HL-60 (cell line): ENCODE measurements at regions not wholly inside any gene's neighbourhood (a gene's known extent, or its start where the extent isn't known, plus 50 kb on each side); places are given as distances from the start of the nearest gene placed in this dataset.

Source experiments
- DNase-seq, 2 experiments: peaks; one replicate each; pipeline ENCODE4 v3.0.0-alpha.2; 2010 to 2020; ENCODE audit warnings: low read depth in 1 of 2, low spot score in 1 of 2
- H3K27ac ChIP-seq: fragments of 250-450 bp; sonication (Bioruptor Pico); replicated peaks from 2 replicates; pipeline ENCODE4 v1.5.1; 2020; ENCODE audit warnings: mild to moderate bottlenecking, moderate library complexity
- H3K27me3 ChIP-seq: fragments of 250-450 bp; sonication (Bioruptor Pico); 2 replicates; pipeline ENCODE4 v1.5.1; 2021; ENCODE audit warnings: mild to moderate bottlenecking, moderate library complexity; ENCODE audit not compliant: insufficient read depth, poor library complexity, severe bottlenecking
- H3K4me3 ChIP-seq: replicated peaks from 2 replicates; pipeline ENCODE4 v1.5.1; 2011; ENCODE audit warnings: mild to moderate bottlenecking, control low read depth, low read length; ENCODE audit not compliant: insufficient read depth
- CTCF ChIP-seq: IDR thresholded peaks from one replicate; pipeline ENCODE4 v1.5.1; 2011; ENCODE audit warnings: low read length, control low read depth, inconsistent platforms; ENCODE audit not compliant: insufficient read depth
- GABPA ChIP-seq: IDR thresholded peaks from 2 replicates; pipeline ENCODE4 v1.6.1; 2012; ENCODE audit warnings: low read depth
- POLR2AphosphoS5 ChIP-seq: IDR thresholded peaks from 2 replicates; pipeline ENCODE4 v1.6.1; 2012; ENCODE audit warnings: low read depth
- REST ChIP-seq: IDR thresholded peaks from 2 replicates; pipeline ENCODE4 v1.6.1; 2012; ENCODE audit warnings: low read depth; ENCODE audit not compliant: insufficient replicate concordance
- SPI1 ChIP-seq: IDR thresholded peaks from 2 replicates; pipeline ENCODE4 v1.6.1; 2012; ENCODE audit warnings: low read depth, mild to moderate bottlenecking, borderline replicate concordance

GRCh38 chr7:19587291-19587690 lies 121.5 kb downstream of the POLR1F start:
- Histone ChIP-seq H3K27me3 (no peaks in the 10 kb centered on the region), H3K4me3 (no peak overlapping the region), H3K27ac (no peak overlapping the region)
- TF ChIP-seq POLR2AphosphoS5 (no peak), GABPA (no peak), SPI1 (no peak), CTCF (no peak), REST (no peak)
- no peak for DNase-seq

- DNase-seq: no peak
- TF ChIP-seq GABPA (no peak), CTCF (no peak), SPI1 (no peak), POLR2AphosphoS5 (no peak), REST (no peak)
- Histone ChIP-seq H3K27ac (no peak overlapping the region), H3K4me3 (no peak overlapping the region), H3K27me3 (no peaks in the 10 kb centered on the region)
Measured at GRCh38 chr7:19585761-19586160, 123.1 kb downstream of the POLR1F start.

- Histone ChIP-seq H3K27me3 (no peaks in the 10 kb centered on the region), H3K4me3 (no peak overlapping the region), H3K27ac (no peak overlapping the region)
- no peak for TF ChIP-seq CTCF
- TF ChIP-seq POLR2AphosphoS5: no peak
- no peak for TF ChIP-seq REST
- no peak for TF ChIP-seq SPI1
- TF ChIP-seq GABPA: no peak
- no peak for DNase-seq
Measured at GRCh38 chr7:19575909-19576557, 132.8 kb downstream of the POLR1F start.
